ENCODE measurements at regions not wholly inside any gene's neighbourhood (a gene's known extent, or its start where the extent isn't known, plus 50 kb on each side); places are given as distances from the start of the nearest gene placed in this dataset.

- dilution Hi-C loops (cut with MboI; ENCODE audit: extremely low pct_ligation_motif_present, low sequenced_read_pairs) = no loop called here
These were observed 83.6 kb upstream of the RGS1 start for GRCh38 chr1:192491804-192492554.

GRCh38 chr1:192493584-192493983 lies 82.0 kb upstream of the RGS1 start:
- H3K27me3 ChIP-seq (ENCODE audit: control insufficient read depth, extremely low read depth, insufficient read depth, low read length) = no peaks in the 10 kb centered on the region
- dilution Hi-C loops (cut with MboI; ENCODE audit: extremely low pct_ligation_motif_present, low sequenced_read_pairs) = no loop called here
- no peaks in the 10 kb centered on the region for H3K9me1 ChIP-seq (ENCODE audit: control insufficient read depth, extremely low read depth, insufficient read depth, low read length)
- H2AFZ ChIP-seq (ENCODE audit: control insufficient read depth, low read length) = no peak overlapping the region
- H3K4me1 ChIP-seq (ENCODE audit: control insufficient read depth, extremely low read depth, insufficient read depth, low read length) = no peaks in the 10 kb centered on the region
- no peaks in the 10 kb centered on the region for H4K20me1 ChIP-seq (ENCODE audit: control insufficient read depth, extremely low read depth, insufficient read depth, low read length)
- H3K36me3 ChIP-seq (ENCODE audit: control insufficient read depth in 2 of 2, extremely low read depth in 1 of 2, insufficient read depth in 2 of 2, low read length in 2 of 2) = no peaks in the 10 kb centered on the region
- H3K27ac ChIP-seq (ENCODE audit: control insufficient read depth, insufficient read depth, low read length) = no peak overlapping the region
- no peak overlapping the region for H3K9ac ChIP-seq (ENCODE audit: control insufficient read depth, extremely low read depth, insufficient read depth, low read length)
- TF ChIP-seq CTCF (optimal IDR thresholded peaks at IDR 0.05 in 1 of 3, IDR thresholded peaks at IDR 0.05 in 1 of 3, conservative IDR thresholded peaks at IDR 0.05 in 1 of 3; ENCODE audit: extremely low read depth in 1 of 3, insufficient read depth in 2 of 3, low read length in 3 of 3) (no peak), EZH2 (IDR thresholded peaks at IDR 0.05; ENCODE audit: low read length) (no peak)
- H3K9me3 ChIP-seq (ENCODE audit: control insufficient read depth, low read depth, low read length) = no peaks in the 10 kb centered on the region
- no peaks in the 10 kb centered on the region for H3K79me2 ChIP-seq (ENCODE audit: control insufficient read depth, insufficient read depth, low read length)
- no peak overlapping the region for H3K4me2 ChIP-seq (ENCODE audit: control insufficient read depth, extremely low read depth, insufficient read depth, low read depth, low read length)
- DNase-seq (ENCODE audit: low read depth, low spot score) (no peak), FAIRE-seq (no peak)
- H3K4me3 ChIP-seq (ENCODE audit: control insufficient read depth in 2 of 3, extremely low read depth in 1 of 3, insufficient read depth in 2 of 3, low read depth in 1 of 3, low read length in 3 of 3) = no peak overlapping the region

More at GRCh38 chr1:192491804-192492554, 83.6 kb upstream of the RGS1 start:
- no peaks in the 10 kb centered on the region for H4K20me1 ChIP-seq (ENCODE audit: control insufficient read depth, extremely low read depth, insufficient read depth, low read length)
- H3K36me3 ChIP-seq (ENCODE audit: control insufficient read depth in 2 of 2, extremely low read depth in 1 of 2, insufficient read depth in 2 of 2, low read length in 2 of 2) = no peaks in the 10 kb centered on the region
- no peaks in the 10 kb centered on the region for H3K9me3 ChIP-seq (ENCODE audit: control insufficient read depth, low read depth, low read length)
- DNase-seq (ENCODE audit: low read depth, low spot score) = no peak
- H3K4me3 ChIP-seq (ENCODE audit: control insufficient read depth in 2 of 3, extremely low read depth in 1 of 3, insufficient read depth in 2 of 3, low read depth in 1 of 3, low read length in 3 of 3) = no peak overlapping the region
- H2AFZ ChIP-seq (ENCODE audit: control insufficient read depth, low read length) = no peak overlapping the region
- H3K4me1 ChIP-seq (ENCODE audit: control insufficient read depth, extremely low read depth, insufficient read depth, low read length) = no peaks in the 10 kb centered on the region
- no peak overlapping the region for H3K27ac ChIP-seq (ENCODE audit: control insufficient read depth, insufficient read depth, low read length)
- no peak overlapping the region for H3K4me2 ChIP-seq (ENCODE audit: control insufficient read depth, extremely low read depth, insufficient read depth, low read depth, low read length)
- no peaks in the 10 kb centered on the region for H3K27me3 ChIP-seq (ENCODE audit: control insufficient read depth, extremely low read depth, insufficient read depth, low read length)
- TF ChIP-seq CTCF (optimal IDR thresholded peaks at IDR 0.05 in 1 of 3, IDR thresholded peaks at IDR 0.05 in 1 of 3, conservative IDR thresholded peaks at IDR 0.05 in 1 of 3; ENCODE audit: extremely low read depth in 1 of 3, insufficient read depth in 2 of 3, low read length in 3 of 3) (no peak), EZH2 (IDR thresholded peaks at IDR 0.05; ENCODE audit: low read length) (no peak)
- no peaks in the 10 kb centered on the region for H3K9me1 ChIP-seq (ENCODE audit: control insufficient read depth, extremely low read depth, insufficient read depth, low read length)
- no peak overlapping the region for H3K9ac ChIP-seq (ENCODE audit: control insufficient read depth, extremely low read depth, insufficient read depth, low read length)
- FAIRE-seq = no peak
- H3K79me2 ChIP-seq (ENCODE audit: control insufficient read depth, insufficient read depth, low read length) = no peaks in the 10 kb centered on the region

All from keratinocyte (primary cell).